HEK293T (cell line): ENCODE measurements at regions not wholly inside any gene's neighbourhood (a gene's known extent, or its start where the extent isn't known, plus 50 kb on each side); places are given as distances from the start of the nearest gene placed in this dataset.

Source experiments
- CTCF ChIA-PET: fragments of 350-600 bp; formaldehyde crosslinking; extraction: SDS; loops from one replicate; lab custom pipeline; 2021; ENCODE audit warnings: antibody characterized with exemption, inconsistent platforms; lab: Yijun Ruan, JAX
- POLR2A ChIA-PET: fragments of 350-600 bp; formaldehyde crosslinking; extraction: SDS; loops from one replicate; lab custom pipeline; 2020; ENCODE audit warnings: antibody characterized with exemption, inconsistent platforms; lab: Yijun Ruan, JAX
- DNase-seq: peaks from one replicate; pipeline ENCODE4 v3.0.0; 2012; ENCODE audit warnings: mixed read lengths; ENCODE audit errors: extremely low spot score
- ARNT ChIP-seq: fragments of 450-650 bp; IDR thresholded peaks from 2 replicates; pipeline ENCODE4 v1.6.1; 2017; ENCODE audit warnings: mild to moderate bottlenecking
- BHLHE40 ChIP-seq: fragments of 450-650 bp; IDR thresholded peaks from 2 replicates; pipeline ENCODE4 v1.6.1; 2016; ENCODE audit warnings: mild to moderate bottlenecking, moderate library complexity, borderline replicate concordance
- CTBP1 ChIP-seq: fragments of 450-650 bp; IDR thresholded peaks from 2 replicates; pipeline ENCODE4 v1.6.1; 2016; ENCODE audit warnings: borderline replicate concordance
- ELF4 ChIP-seq: fragments of 450-650 bp; IDR thresholded peaks from 2 replicates; pipeline ENCODE4 v1.6.1; 2017; ENCODE audit warnings: antibody characterized with exemption
- FOXA1 ChIP-seq: fragments of 450-650 bp; IDR thresholded peaks from 2 replicates; pipeline ENCODE4 v1.6.1; 2016; ENCODE audit warnings: mild to moderate bottlenecking
- FOXK2 ChIP-seq: fragments of 450-650 bp; IDR thresholded peaks from 2 replicates; pipeline ENCODE4 v1.6.1; 2016; ENCODE audit warnings: mild to moderate bottlenecking
- FOXM1 ChIP-seq: fragments of 450-650 bp; IDR thresholded peaks from 2 replicates; pipeline ENCODE4 v1.6.1; 2017; ENCODE audit warnings: mild to moderate bottlenecking, borderline replicate concordance
- HDGF ChIP-seq: fragments of 450-650 bp; IDR thresholded peaks from 2 replicates; pipeline ENCODE4 v1.6.1; 2017; ENCODE audit warnings: antibody characterized with exemption, borderline replicate concordance
- L3MBTL2 ChIP-seq: fragments of 450-650 bp; conservative IDR thresholded peaks from 2 replicates; pipeline ENCODE4 v1.6.1; 2016; ENCODE audit warnings: mild to moderate bottlenecking
- LEF1 ChIP-seq: fragments of 450-650 bp; IDR thresholded peaks from 2 replicates; pipeline ENCODE4 v1.6.1; 2017; ENCODE audit warnings: mild to moderate bottlenecking, borderline replicate concordance
- NFRKB ChIP-seq: fragments of 450-650 bp; IDR thresholded peaks from 2 replicates; pipeline ENCODE4 v1.6.1; 2016; ENCODE audit warnings: mild to moderate bottlenecking, moderate library complexity
- PKNOX1 ChIP-seq: fragments of 450-650 bp; IDR thresholded peaks from 2 replicates; pipeline ENCODE4 v1.6.1; 2016
- SP1 ChIP-seq: fragments of 450-650 bp; IDR thresholded peaks from 2 replicates; pipeline ENCODE4 v1.6.1; 2017
- SUZ12 ChIP-seq: fragments of 450-650 bp; IDR thresholded peaks from 2 replicates; pipeline ENCODE4 v1.6.1; 2016; ENCODE audit warnings: mild to moderate bottlenecking
- TARDBP ChIP-seq: fragments of 450-650 bp; IDR thresholded peaks from 2 replicates; pipeline ENCODE4 v1.6.1; 2016
- ZNF384 ChIP-seq: fragments of 450-650 bp; IDR thresholded peaks from 2 replicates; pipeline ENCODE4 v1.6.1; 2016

DNA sequence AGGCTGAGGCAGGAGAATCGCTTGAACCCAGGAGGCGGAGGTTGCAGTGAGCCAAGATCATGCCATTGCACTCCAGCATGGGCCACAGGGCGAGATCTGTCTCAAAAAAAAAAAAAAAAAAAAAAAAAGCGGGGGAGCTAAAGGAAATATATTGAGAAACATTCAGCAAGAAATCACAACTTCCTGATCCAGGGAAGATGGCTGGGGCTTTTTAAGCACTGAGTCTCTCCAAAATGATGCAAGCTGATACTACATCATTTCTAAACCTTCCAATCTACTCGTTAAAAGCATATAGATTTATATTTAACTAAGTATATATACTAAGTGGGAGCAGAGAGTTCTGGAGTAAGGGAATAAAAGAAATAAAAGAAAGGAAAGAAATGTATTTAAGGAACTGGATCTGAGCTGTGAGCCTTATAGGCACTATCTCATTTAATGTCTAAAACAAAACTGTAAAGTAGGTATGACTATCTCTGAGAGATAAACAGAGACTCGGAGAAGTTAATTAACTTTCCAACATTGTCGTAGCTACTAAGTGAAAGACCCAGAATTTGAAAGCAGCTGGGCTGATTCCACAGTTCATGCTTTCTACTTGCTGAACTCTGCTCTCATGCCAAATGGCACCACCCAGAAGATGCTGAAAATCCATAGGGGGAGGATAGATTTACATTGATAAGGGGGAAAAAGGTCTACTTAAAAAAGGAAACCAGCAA lies 215.0 kb upstream of the MARCKS start:
- ChIA-PET CTCF (interaction anchor here (0.6 to 1.7 kb wide), 3 partner anchors 10 to 216 kb away, joined by 3 to 5 read pairs (median 3); no protein-coding TSS in a partner anchor), POLR2A (no interaction called here)
- DNase-seq = no peak
- TF ChIP-seq FOXM1 = no peak
- TF ChIP-seq FOXK2 = no peak
- TF ChIP-seq FOXA1 = no peak
- no peak for TF ChIP-seq ZNF384
- no peak for TF ChIP-seq TARDBP
- no peak for TF ChIP-seq CTBP1

GRCh38 chr6:113642714-113643406 lies 214.3 kb upstream of the MARCKS start:
- peak; percentile 40 for DNase-seq
- CTCF ChIA-PET = interaction anchor here (0.6 to 1.7 kb wide), 3 partner anchors 10 to 216 kb away, joined by 3 to 5 read pairs (median 3); no protein-coding TSS in a partner anchor
- no peak for TF ChIP-seq PKNOX1
- no peak for TF ChIP-seq FOXA1
- no peak for TF ChIP-seq SUZ12
- TF ChIP-seq ZNF384 = no peak
- no peak for TF ChIP-seq FOXK2
- no peak for TF ChIP-seq HDGF
- TF ChIP-seq CTBP1 = no peak
- POLR2A ChIA-PET = no interaction called here

GRCh38 chr6:113643407-113643770 lies 213.8 kb upstream of the MARCKS start:
- TF ChIP-seq FOXK2 = no peak
- TF ChIP-seq CTBP1 = no peak
- no peak for TF ChIP-seq L3MBTL2
- TF ChIP-seq FOXA1 = no peak
- no peak for TF ChIP-seq ARNT
- POLR2A ChIA-PET = no interaction called here
- no peak for DNase-seq
- CTCF ChIA-PET = interaction anchor here (1.2 to 1.7 kb wide), 2 partner anchors 11 to 215 kb away, joined by 3 to 5 read pairs; no protein-coding TSS in a partner anchor

GRCh38 chr6:113644861-113645575 lies 212.1 kb upstream of the MARCKS start:
- POLR2A ChIA-PET = interaction anchor here (1.5 kb wide), 1 partner anchor 29 kb away, joined by 3 read pairs; no protein-coding TSS in a partner anchor
- CTCF ChIA-PET = no interaction called here
- DNase-seq = no peak
- peak; percentile 27; the same call in 1 of the 2 replicates for TF ChIP-seq ZNF384
- TF ChIP-seq NFRKB = no peak

GRCh38 chr6:113645576-113645970 lies 211.6 kb upstream of the MARCKS start:
- DNase-seq = no peak
- TF ChIP-seq TARDBP = no peak
- no peak for TF ChIP-seq ELF4
- no peak for TF ChIP-seq LEF1
- no peak for TF ChIP-seq BHLHE40
- TF ChIP-seq PKNOX1 = no peak
- no peak for TF ChIP-seq ARNT
- no peak for TF ChIP-seq CTBP1
- ChIA-PET CTCF (no interaction called here), POLR2A (interaction anchor here (1.4 to 1.5 kb wide), 2 partner anchors 28 to 213 kb away, joined by 3 to 4 read pairs; no protein-coding TSS in a partner anchor)

DNA sequence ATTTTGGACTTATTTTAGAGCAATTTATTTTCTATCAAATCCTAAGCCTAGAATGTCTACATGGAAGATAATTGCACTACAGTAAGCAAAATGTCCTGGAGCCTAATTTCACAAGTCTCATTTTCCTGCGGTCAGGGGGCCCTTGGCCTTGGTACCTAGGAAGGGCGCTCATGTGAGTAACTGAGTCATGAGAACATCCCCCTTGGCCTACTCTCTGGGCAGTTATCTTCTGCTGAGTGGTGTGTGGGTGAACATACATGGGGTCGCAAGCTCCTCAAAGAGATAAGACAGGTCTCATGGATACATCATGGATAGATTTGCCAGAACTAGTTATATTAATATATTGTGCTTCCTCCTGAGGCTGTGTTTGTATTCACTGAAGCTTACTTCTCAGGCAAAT lies 211.2 kb upstream of the MARCKS start:
- ChIA-PET POLR2A (interaction anchor here (1.4 to 1.5 kb wide), 2 partner anchors 28 to 213 kb away, joined by 3 to 4 read pairs; no protein-coding TSS in a partner anchor), CTCF (no interaction called here)
- no peak for DNase-seq
- TF ChIP-seq ZNF384 = no peak
- no peak for TF ChIP-seq FOXM1
- no peak for TF ChIP-seq FOXK2
- no peak for TF ChIP-seq L3MBTL2
- TF ChIP-seq CTBP1 = no peak
- TF ChIP-seq TARDBP = no peak
- TF ChIP-seq NFRKB = no peak
- TF ChIP-seq ELF4 = no peak
- TF ChIP-seq ARNT = no peak
- TF ChIP-seq SP1 = no peak
- TF ChIP-seq PKNOX1 = no peak
- no peak for TF ChIP-seq HDGF
- no peak for TF ChIP-seq SUZ12
- TF ChIP-seq LEF1 = no peak
- TF ChIP-seq FOXA1 = no peak
- no peak for TF ChIP-seq BHLHE40
